DOHH2 (cell line): ENCODE measurements at regions not wholly inside any gene's neighbourhood (a gene's known extent, or its start where the extent isn't known, plus 50 kb on each side); places are given as distances from the start of the nearest gene placed in this dataset.

ENCODE experiments used
- H3F3A ChIP-seq: fragments of 200-600 bp; sonication (generic), shearing (Covaris generic); 2 replicates; pipeline ENCODE4 v1.6.0; 2016; ENCODE audit warnings: antibody characterized with exemption, mild to moderate bottlenecking; ENCODE audit not compliant: control insufficient read depth, insufficient read depth
- H3K27ac ChIP-seq: fragments of 200-600 bp; sonication (generic); 2 replicates; pipeline ENCODE4 v1.5.1; 2014; ENCODE audit warnings: low read depth, mild to moderate bottlenecking, low read length, moderate library complexity
- H3K27me3 ChIP-seq: fragments of 200-600 bp; sonication (generic); 2 replicates; pipeline ENCODE4 v1.6.1; 2014; ENCODE audit warnings: mild to moderate bottlenecking, low read length, mixed read lengths; ENCODE audit not compliant: control insufficient read depth
- H3K36me3 ChIP-seq: fragments of 200-600 bp; sonication (generic); 2 replicates; pipeline ENCODE4 v1.6.1; 2014; ENCODE audit warnings: mild to moderate bottlenecking, low read length, moderate library complexity, mixed read lengths; ENCODE audit not compliant: control insufficient read depth
- H3K4me1 ChIP-seq: fragments of 200-600 bp; sonication (generic); 2 replicates; pipeline ENCODE4 v1.6.1; 2014; ENCODE audit warnings: mild to moderate bottlenecking, low read length, mixed read lengths; ENCODE audit not compliant: control insufficient read depth
- H3K4me2 ChIP-seq: fragments of 200-600 bp; sonication (generic); 2 replicates; pipeline ENCODE4 v1.6.0; 2014; ENCODE audit warnings: mild to moderate bottlenecking, low read length, moderate library complexity
- H3K4me3 ChIP-seq: fragments of 200-600 bp; sonication (generic); 2 replicates; pipeline ENCODE4 v1.5.1; 2014; ENCODE audit warnings: mild to moderate bottlenecking, low read length, mixed read lengths
- H3K79me2 ChIP-seq: fragments of 200-600 bp; sonication (generic); 2 replicates; pipeline ENCODE4 v1.6.1; 2014; ENCODE audit warnings: mild to moderate bottlenecking, low read length, mixed read lengths; ENCODE audit not compliant: control insufficient read depth
- H3K9me2 ChIP-seq: fragments of 200-600 bp; sonication (generic); replicated peaks from 2 replicates; pipeline ENCODE4 v1.6.1; 2014; ENCODE audit warnings: mild to moderate bottlenecking, low read length, mixed read lengths; ENCODE audit not compliant: control insufficient read depth
- H3K9me3 ChIP-seq: fragments of 200-600 bp; sonication (generic); 2 replicates; pipeline ENCODE4 v1.6.1; 2014; ENCODE audit warnings: antibody characterized with exemption, low read length, mixed read lengths; ENCODE audit not compliant: control insufficient read depth, insufficient read depth
- H4K20me1 ChIP-seq: fragments of 200-600 bp; sonication (generic); 2 replicates; pipeline ENCODE4 v1.6.0; 2014; ENCODE audit warnings: low read depth, mild to moderate bottlenecking, antibody characterized with exemption, low read length, moderate library complexity; ENCODE audit not compliant: control insufficient read depth, insufficient read depth
- EZH2phosphoT487 ChIP-seq: fragments of 200-600 bp; sonication (generic); IDR thresholded peaks from 2 replicates; pipeline ENCODE4 v1.6.1; 2017; ENCODE audit warnings: borderline replicate concordance, mild to moderate bottlenecking, antibody characterized with exemption, low read length, moderate library complexity, mixed read lengths
- TF ChIP-seq, protein P1 (sequence below): fragments of 200-600 bp; sonication (generic); IDR thresholded peaks from one replicate; pipeline ENCODE4 v1.5.1; 2014; ENCODE audit warnings: antibody characterized with exemption, mild to moderate bottlenecking, low read depth, low read length; ENCODE audit not compliant: poor library complexity, severe bottlenecking

DNA sequence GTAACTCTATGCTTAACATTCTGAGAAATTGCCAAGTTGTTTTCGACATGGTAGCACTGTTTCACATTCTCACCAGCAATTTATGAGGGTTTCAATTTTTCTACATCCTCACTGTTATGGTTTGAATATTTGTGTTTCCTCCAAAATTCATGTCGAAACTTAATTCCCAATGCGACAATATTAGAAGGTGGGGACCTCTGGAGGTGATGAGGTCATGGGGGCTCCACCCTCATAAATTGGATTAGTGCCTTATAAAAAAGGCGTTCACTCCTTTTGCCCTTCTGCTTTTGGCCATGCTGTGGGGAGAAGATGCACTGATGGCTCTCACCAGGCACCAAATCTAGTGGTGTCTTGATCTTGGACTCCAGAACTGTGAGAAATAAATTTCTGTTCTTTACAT lies 110.3 kb downstream of the HRH4 start:
- Histone ChIP-seq H3F3A (no peaks in the 10 kb centered on the region), H3K4me2 (no peak overlapping the region), H3K4me1 (no peaks in the 10 kb centered on the region), H4K20me1 (no peaks in the 10 kb centered on the region), H3K79me2 (no peaks in the 10 kb centered on the region), H3K4me3 (no peak overlapping the region), H3K27me3 (no peaks in the 10 kb centered on the region), H3K9me3 (peaks cover 7% of the 10 kb centered on the region), H3K27ac (no peak overlapping the region), H3K9me2 (no peaks in the 10 kb centered on the region), H3K36me3 (no peaks in the 10 kb centered on the region)
- TF ChIP-seq EZH2phosphoT487 = no peak
- TF ChIP-seq, protein P1, sequence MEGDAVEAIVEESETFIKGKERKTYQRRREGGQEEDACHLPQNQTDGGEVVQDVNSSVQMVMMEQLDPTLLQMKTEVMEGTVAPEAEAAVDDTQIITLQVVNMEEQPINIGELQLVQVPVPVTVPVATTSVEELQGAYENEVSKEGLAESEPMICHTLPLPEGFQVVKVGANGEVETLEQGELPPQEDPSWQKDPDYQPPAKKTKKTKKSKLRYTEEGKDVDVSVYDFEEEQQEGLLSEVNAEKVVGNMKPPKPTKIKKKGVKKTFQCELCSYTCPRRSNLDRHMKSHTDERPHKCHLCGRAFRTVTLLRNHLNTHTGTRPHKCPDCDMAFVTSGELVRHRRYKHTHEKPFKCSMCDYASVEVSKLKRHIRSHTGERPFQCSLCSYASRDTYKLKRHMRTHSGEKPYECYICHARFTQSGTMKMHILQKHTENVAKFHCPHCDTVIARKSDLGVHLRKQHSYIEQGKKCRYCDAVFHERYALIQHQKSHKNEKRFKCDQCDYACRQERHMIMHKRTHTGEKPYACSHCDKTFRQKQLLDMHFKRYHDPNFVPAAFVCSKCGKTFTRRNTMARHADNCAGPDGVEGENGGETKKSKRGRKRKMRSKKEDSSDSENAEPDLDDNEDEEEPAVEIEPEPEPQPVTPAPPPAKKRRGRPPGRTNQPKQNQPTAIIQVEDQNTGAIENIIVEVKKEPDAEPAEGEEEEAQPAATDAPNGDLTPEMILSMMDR = no peak

DNA sequence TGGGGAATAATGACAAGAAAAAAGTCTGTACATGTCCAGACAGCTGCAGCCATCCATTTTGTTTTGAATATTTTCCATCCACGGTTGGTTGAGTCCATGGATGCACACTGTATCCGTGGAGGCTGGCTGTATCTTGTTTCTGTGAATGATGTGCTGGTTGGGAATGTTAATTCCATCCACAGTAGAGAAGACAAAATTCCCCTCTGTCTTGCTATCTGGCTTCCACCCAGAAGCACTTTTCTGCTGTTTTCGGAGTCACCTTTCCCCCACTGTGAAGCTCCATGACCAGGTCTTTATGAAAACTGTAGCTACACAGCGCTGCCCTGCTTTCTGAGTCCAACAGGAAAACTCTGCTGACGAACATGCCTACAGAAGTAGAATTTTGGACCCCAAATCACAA lies 122.3 kb downstream of the HRH4 start:
- no peaks in the 10 kb centered on the region for H3K27me3 ChIP-seq
- H3K9me3 ChIP-seq = no peaks in the 10 kb centered on the region
- TF ChIP-seq EZH2phosphoT487 = no peak
- TF ChIP-seq, protein P1 = no peak
- no peaks in the 10 kb centered on the region for H3F3A ChIP-seq
- no peaks in the 10 kb centered on the region for H3K9me2 ChIP-seq
- no peaks in the 10 kb centered on the region for H4K20me1 ChIP-seq
- no peaks in the 10 kb centered on the region for H3K36me3 ChIP-seq
- no peaks in the 10 kb centered on the region for H3K4me1 ChIP-seq
- no peak overlapping the region for H3K4me3 ChIP-seq
- no peaks in the 10 kb centered on the region for H3K79me2 ChIP-seq
- no peak overlapping the region for H3K4me2 ChIP-seq
- H3K27ac ChIP-seq = no peak overlapping the region

DNA sequence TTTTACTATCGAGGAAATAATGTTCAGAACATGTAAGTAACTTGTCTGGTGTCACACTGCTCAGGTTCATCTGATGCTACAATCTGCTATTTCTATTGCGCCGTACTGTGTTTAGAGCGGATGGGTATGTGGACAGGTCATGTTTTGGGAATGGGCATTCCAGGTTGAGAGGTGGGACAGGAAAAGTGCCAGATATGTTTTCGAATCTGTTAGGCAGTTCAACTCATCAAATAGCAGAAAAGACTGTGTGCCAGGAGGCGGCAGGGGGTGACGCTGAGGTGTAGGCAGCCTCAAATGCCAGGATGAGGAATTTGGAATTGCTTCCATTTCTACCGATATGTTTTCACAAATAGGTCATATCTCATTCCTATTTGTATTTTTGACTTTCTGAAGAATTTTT lies 123.8 kb downstream of the HRH4 start:
- Histone ChIP-seq H3K4me1 (no peaks in the 10 kb centered on the region), H3K9me3 (no peaks in the 10 kb centered on the region), H3K27ac (no peak overlapping the region), H3F3A (no peaks in the 10 kb centered on the region), H3K4me2 (no peak overlapping the region), H3K4me3 (no peak overlapping the region), H4K20me1 (no peaks in the 10 kb centered on the region), H3K36me3 (no peaks in the 10 kb centered on the region), H3K9me2 (no peaks in the 10 kb centered on the region), H3K27me3 (no peaks in the 10 kb centered on the region), H3K79me2 (no peaks in the 10 kb centered on the region)
- TF ChIP-seq EZH2phosphoT487 = no peak
- TF ChIP-seq, protein P1 = no peak

DNA sequence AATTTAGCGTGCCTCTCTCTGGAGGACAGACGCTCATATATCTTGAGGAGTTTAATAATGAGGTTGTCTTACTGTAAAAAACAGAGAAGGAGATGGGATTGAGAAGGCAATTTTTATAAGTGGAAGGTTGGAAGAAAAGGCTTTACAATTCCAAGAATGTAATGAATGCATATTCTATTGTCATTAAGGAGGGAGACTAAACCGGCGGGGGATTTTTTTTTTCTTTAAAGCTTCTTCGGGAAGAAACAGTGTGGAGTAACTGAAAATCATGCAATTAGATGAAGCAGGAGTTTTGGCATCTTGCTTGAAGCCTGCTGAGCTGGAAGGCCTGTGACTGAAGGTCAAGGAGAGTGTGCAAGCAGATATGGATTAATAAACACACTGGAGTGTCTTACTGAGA lies 124.4 kb downstream of the HRH4 start:
- Histone ChIP-seq H4K20me1 (no peaks in the 10 kb centered on the region), H3K9me3 (no peaks in the 10 kb centered on the region), H3K4me1 (no peaks in the 10 kb centered on the region), H3K79me2 (no peaks in the 10 kb centered on the region), H3K4me3 (no peak overlapping the region), H3K27me3 (no peaks in the 10 kb centered on the region), H3K36me3 (no peaks in the 10 kb centered on the region), H3F3A (no peaks in the 10 kb centered on the region), H3K9me2 (no peaks in the 10 kb centered on the region), H3K27ac (no peak overlapping the region), H3K4me2 (no peak overlapping the region)
- TF ChIP-seq EZH2phosphoT487 = no peak
- TF ChIP-seq, protein P1 = no peak
